Uterus (tissue), 2 donors: ENCODE measurements at regions not wholly inside any gene's neighbourhood (a gene's known extent, or its start where the extent isn't known, plus 50 kb on each side); places are given as distances from the start of the nearest gene placed in this dataset.

Experiments used
- POLR2A ChIP-seq, 2 donors: fragments of 450-650 bp; IDR thresholded peaks; one replicate each; pipeline ENCODE4 v1.6.1; 2016; ENCODE audit warnings: antibody characterized with exemption in 2 of 2, mild to moderate bottlenecking in 1 of 2, moderate library complexity in 1 of 2
- TF ChIP-seq, protein P1 (sequence below), 4 experiments: fragments of 200-600 bp in 2 of 4; fragments of 450-650 bp in 2 of 4; sonication (generic) in 2 of 4; IDR thresholded peaks; one replicate each; pipeline ENCODE4 v1.5.1; 2016 to 2019; ENCODE audit warnings: antibody characterized with exemption in 4 of 4, mild to moderate bottlenecking in 2 of 4, moderate library complexity in 1 of 4

GRCh38 chr6:80942911-80943310, 809.6 kb downstream of the TENT5A start:
- TF ChIP-seq, protein P1, sequence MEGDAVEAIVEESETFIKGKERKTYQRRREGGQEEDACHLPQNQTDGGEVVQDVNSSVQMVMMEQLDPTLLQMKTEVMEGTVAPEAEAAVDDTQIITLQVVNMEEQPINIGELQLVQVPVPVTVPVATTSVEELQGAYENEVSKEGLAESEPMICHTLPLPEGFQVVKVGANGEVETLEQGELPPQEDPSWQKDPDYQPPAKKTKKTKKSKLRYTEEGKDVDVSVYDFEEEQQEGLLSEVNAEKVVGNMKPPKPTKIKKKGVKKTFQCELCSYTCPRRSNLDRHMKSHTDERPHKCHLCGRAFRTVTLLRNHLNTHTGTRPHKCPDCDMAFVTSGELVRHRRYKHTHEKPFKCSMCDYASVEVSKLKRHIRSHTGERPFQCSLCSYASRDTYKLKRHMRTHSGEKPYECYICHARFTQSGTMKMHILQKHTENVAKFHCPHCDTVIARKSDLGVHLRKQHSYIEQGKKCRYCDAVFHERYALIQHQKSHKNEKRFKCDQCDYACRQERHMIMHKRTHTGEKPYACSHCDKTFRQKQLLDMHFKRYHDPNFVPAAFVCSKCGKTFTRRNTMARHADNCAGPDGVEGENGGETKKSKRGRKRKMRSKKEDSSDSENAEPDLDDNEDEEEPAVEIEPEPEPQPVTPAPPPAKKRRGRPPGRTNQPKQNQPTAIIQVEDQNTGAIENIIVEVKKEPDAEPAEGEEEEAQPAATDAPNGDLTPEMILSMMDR (IDR thresholded peaks at IDR 0.05), result no peak
- TF ChIP-seq POLR2A (IDR thresholded peaks at IDR 0.05), result no peak
